Coronary artery (tissue), 2 donors: ENCODE measurements at regions not wholly inside any gene's neighbourhood (a gene's known extent, or its start where the extent isn't known, plus 50 kb on each side); places are given as distances from the start of the nearest gene placed in this dataset.

Experiments
- DNase-seq: peaks from one replicate; pipeline ENCODE4 v3.0.0-alpha.2; 2017; ENCODE audit warnings: low spot score
- H3K27ac ChIP-seq, 2 donors: fragments of 200-600 bp; sonication (generic); one replicate each; pipeline ENCODE4 v1.5.1; 2016 to 2019
- H3K4me3 ChIP-seq: fragments of 200-600 bp; sonication (generic); 2 replicates; pipeline ENCODE4 v1.5.1; 2016; ENCODE audit warnings: mild to moderate bottlenecking, moderate library complexity
- TF ChIP-seq, protein P1 (sequence below): fragments of 200-600 bp; sonication (generic); IDR thresholded peaks from one replicate; pipeline ENCODE4 v1.5.1; 2019; ENCODE audit warnings: antibody characterized with exemption

GRCh38 chr3:3372210-3372777, 192.8 kb upstream of the CRBN start:
- TF ChIP-seq, protein P1, sequence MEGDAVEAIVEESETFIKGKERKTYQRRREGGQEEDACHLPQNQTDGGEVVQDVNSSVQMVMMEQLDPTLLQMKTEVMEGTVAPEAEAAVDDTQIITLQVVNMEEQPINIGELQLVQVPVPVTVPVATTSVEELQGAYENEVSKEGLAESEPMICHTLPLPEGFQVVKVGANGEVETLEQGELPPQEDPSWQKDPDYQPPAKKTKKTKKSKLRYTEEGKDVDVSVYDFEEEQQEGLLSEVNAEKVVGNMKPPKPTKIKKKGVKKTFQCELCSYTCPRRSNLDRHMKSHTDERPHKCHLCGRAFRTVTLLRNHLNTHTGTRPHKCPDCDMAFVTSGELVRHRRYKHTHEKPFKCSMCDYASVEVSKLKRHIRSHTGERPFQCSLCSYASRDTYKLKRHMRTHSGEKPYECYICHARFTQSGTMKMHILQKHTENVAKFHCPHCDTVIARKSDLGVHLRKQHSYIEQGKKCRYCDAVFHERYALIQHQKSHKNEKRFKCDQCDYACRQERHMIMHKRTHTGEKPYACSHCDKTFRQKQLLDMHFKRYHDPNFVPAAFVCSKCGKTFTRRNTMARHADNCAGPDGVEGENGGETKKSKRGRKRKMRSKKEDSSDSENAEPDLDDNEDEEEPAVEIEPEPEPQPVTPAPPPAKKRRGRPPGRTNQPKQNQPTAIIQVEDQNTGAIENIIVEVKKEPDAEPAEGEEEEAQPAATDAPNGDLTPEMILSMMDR = no peak
- no peak overlapping the region for H3K4me3 ChIP-seq
- no peak for DNase-seq
- no peak overlapping the region for H3K27ac ChIP-seq

DNA sequence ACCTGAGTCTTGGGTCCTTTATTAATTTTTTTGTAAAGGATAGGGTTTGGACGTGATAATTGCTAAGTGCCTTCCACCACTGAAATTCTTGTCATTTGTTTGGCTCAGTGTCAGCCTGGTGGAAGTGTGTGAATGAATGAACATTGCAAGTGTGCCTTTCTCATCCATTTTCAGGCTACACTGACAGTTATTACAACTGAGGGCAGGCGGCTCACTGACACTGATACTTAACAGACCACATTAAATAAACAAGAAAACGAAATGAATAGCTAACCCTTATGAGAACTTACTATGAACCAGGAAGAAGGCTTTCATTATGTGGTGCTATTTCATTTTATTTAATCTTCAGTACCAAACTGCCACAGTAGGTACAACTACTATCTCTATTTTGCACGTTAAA, 188.8 kb upstream of the CRBN start:
- no peak overlapping the region for H3K4me3 ChIP-seq
- TF ChIP-seq, protein P1 = no peak
- DNase-seq = no peak

GRCh38 chr3:3366386-3366785, 186.9 kb upstream of the CRBN start:
- no peak overlapping the region for H3K4me3 ChIP-seq
- no peak for DNase-seq
- TF ChIP-seq, protein P1 = no peak
- H3K27ac ChIP-seq = no peak overlapping the region

More for the DNA sequence above, 188.8 kb upstream of the CRBN start:
- H3K27ac ChIP-seq = no peak overlapping the region

- no peak overlapping the region for H3K4me3 ChIP-seq
- no peak overlapping the region for H3K27ac ChIP-seq
- no peak for DNase-seq
- TF ChIP-seq, protein P1 = no peak
Observed at GRCh38 chr3:3365716-3366115, 186.2 kb upstream of the CRBN start.

GRCh38 chr3:3356846-3357245, 177.4 kb upstream of the CRBN start:
- H3K27ac ChIP-seq = no peak overlapping the region
- TF ChIP-seq, protein P1 = no peak
- DNase-seq = no peak
- no peak overlapping the region for H3K4me3 ChIP-seq

DNA sequence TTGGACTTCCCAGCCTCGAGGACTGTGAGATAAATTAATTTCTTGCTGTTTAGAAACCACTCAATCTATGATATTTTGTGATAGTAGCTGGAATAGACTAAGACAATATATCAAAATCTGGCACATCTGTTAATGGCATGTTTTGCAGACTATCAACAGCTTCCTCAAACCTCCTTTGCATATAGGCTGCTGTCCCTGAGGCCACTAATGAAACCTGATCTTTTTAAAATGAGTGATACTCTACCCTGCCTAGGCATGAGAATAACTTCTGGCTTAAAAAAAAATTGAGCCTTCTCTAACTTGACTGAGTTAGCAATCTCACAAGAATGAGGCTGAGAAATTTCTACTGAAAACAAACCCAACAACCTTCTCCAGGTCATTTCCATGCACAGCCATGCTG, 176.0 kb upstream of the CRBN start:
- TF ChIP-seq, protein P1 = no peak
- no peak for DNase-seq
- H3K27ac ChIP-seq = no peak overlapping the region
- no peak overlapping the region for H3K4me3 ChIP-seq

GRCh38 chr3:3353153-3353552, 173.7 kb upstream of the CRBN start:
- DNase-seq = no peak
- Histone ChIP-seq H3K27ac (no peak overlapping the region), H3K4me3 (no peak overlapping the region)
- TF ChIP-seq, protein P1 = no peak
